ENCODE measurements at regions not wholly inside any gene's neighbourhood (a gene's known extent, or its start where the extent isn't known, plus 50 kb on each side); places are given as distances from the start of the nearest gene placed in this dataset.
"Not testable (repeated sequence)": the region's sequence is repeated elsewhere in the genome, so short reads cannot be mapped to it uniquely, and the experiment has no call there.

GRCh38 chr1:203401199-203401877 is 50.4 kb upstream of the FMOD start:
- no peak for DNase-seq (ENCODE audit: low read depth)
- in situ Hi-C loops (cut with HindIII; ENCODE audit: low pct_unique_long_range_greater_than_20kb, low sequenced_read_pairs) = no loop called here

- in situ Hi-C loops (cut with HindIII; ENCODE audit: low pct_unique_long_range_greater_than_20kb, low sequenced_read_pairs) = no loop called here
- no peak for DNase-seq (ENCODE audit: low read depth)
Measured at GRCh38 chr1:203402152-203402551, 51.2 kb upstream of the FMOD start.

GRCh38 chr1:203402629-203403337 is 51.9 kb upstream of the FMOD start:
- DNase-seq (ENCODE audit: low read depth) = no peak

DNA sequence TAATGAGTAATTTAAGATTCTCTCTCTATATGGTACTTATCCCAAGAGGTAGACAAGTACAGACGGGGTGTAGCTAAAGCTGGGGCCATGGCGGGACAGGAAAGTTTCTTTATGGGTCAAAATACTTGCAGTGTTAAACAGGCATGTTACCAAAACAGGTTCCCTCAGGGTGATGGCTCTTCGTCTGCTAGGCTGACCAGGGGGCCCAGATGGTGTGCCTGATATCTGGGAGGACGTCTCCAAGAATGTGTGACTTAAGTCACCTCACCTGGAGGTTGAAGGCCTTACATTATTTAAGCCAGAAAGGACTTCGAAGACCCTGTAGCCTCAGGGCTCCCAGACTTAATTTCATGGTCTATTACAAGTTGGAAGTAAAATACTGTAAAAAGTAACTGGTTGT is 52.7 kb upstream of the FMOD start:
- DNase-seq (ENCODE audit: low read depth) = no peak
- in situ Hi-C loops (cut with HindIII; ENCODE audit: low pct_unique_long_range_greater_than_20kb, low sequenced_read_pairs) = no loop called here

More at GRCh38 chr1:203402629-203403337, 51.9 kb upstream of the FMOD start:
- in situ Hi-C loops (cut with HindIII; ENCODE audit: low pct_unique_long_range_greater_than_20kb, low sequenced_read_pairs) = no loop called here

DNA sequence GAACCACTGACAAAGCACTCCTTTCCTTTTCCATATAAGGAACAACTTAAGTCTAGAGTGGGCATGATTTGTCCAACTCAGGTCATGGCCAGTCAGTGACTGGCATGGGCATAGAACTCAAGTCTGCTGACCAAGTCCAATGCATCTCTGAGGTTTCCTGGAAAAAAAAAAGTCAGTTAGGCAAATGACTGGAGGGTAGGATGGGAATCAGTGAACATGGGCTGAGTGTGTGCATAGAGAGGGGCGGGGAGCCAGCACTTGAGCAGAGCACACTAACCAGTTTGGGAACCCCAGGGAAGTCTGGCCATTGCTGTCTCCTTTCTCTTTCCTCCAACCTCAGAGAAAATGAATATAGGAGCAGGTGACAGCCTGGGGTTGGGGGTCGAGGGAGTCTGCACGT is 53.6 kb upstream of the FMOD start:
- no peak for DNase-seq (ENCODE audit: low read depth)
- in situ Hi-C loops (cut with HindIII; ENCODE audit: low pct_unique_long_range_greater_than_20kb, low sequenced_read_pairs) = no loop called here

DNA sequence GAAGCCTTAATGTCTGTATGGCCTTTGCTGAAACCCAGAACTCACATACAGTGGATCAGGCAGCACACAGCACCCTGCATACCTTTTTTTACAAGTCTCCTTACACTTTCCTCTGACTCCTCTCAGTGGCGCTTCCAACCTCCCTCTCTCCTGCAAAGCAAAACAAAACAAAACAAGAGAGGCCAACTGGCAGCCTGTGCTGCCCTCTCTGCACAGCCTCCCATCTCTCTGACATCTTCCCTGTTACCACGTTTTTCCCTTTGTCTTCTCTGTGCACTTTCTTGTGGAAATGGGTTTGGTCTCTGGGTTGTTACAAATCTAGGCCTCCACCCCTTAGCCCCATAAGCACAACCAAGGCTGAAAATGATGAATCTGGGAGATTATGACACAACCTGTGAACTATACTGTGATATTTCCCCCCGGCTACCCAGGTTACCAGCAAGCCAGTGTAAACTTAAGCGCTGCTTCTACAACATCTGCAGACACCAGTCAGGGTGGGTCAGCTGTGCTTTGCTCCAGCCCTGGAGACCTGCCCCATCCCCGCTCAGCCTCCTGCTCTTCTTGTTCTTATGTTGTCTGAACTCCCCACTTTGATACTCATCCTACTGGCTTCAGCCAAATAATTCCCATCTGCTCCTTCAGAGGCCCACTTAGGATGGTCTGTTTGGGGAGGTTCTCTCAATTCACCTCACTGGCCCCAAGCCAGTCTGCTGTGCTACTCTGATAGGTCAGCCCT is 54.9 kb upstream of the FMOD start:
- in situ Hi-C loops (cut with HindIII; ENCODE audit: low pct_unique_long_range_greater_than_20kb, low sequenced_read_pairs) = no loop called here
- DNase-seq (ENCODE audit: low read depth) = no peak

- no peak for DNase-seq (ENCODE audit: low read depth)
- in situ Hi-C loops (cut with HindIII; ENCODE audit: low pct_unique_long_range_greater_than_20kb, low sequenced_read_pairs) = no loop called here
Measured at GRCh38 chr1:203406446-203407045, 55.6 kb upstream of the FMOD start.

DNA sequence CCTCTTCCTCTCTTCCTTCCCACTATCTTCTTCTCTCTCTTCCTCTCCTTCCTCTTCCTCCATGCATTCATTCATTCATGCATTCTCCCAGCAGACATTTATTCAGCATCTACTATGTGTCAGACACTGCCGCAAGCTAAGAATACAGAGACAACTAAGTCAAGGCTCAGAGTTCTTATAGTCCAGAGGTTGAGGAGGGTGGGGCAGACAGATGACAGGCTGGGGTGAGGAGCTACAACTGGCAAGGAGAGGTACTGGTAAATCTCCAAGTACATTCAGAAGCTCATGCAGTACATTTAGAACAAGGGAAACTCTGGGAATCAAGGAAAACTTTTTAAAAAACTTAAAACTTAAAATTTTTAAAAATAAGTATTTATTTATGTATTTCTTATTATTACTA is 56.4 kb upstream of the FMOD start:
- in situ Hi-C loops (cut with HindIII; ENCODE audit: low pct_unique_long_range_greater_than_20kb, low sequenced_read_pairs) = no loop called here
- no peak for DNase-seq (ENCODE audit: low read depth)

- in situ Hi-C loops (cut with HindIII; ENCODE audit: low pct_unique_long_range_greater_than_20kb, low sequenced_read_pairs) = no loop called here
- no peak for DNase-seq (ENCODE audit: low read depth)
Measured at GRCh38 chr1:203408486-203409481, 57.9 kb upstream of the FMOD start.

- in situ Hi-C loops (cut with HindIII; ENCODE audit: low pct_unique_long_range_greater_than_20kb, low sequenced_read_pairs) = no loop called here
- no peak for DNase-seq (ENCODE audit: low read depth)
Measured at GRCh38 chr1:203410182-203410900, 59.4 kb upstream of the FMOD start.

- in situ Hi-C loops (cut with HindIII; ENCODE audit: low pct_unique_long_range_greater_than_20kb, low sequenced_read_pairs); DNase-seq (ENCODE audit: low read depth): not testable (repeated sequence)
Measured at GRCh38 chr1:203411431-203411830, 60.5 kb upstream of the FMOD start.

GRCh38 chr1:203419558-203419957 is 56.0 kb upstream of the PRELP start:
- in situ Hi-C loops (cut with HindIII; ENCODE audit: low pct_unique_long_range_greater_than_20kb, low sequenced_read_pairs) = no loop called here
- DNase-seq (ENCODE audit: low read depth) = no peak

GRCh38 chr1:203420263-203420662 is 55.3 kb upstream of the PRELP start:
- in situ Hi-C loops (cut with HindIII; ENCODE audit: low pct_unique_long_range_greater_than_20kb, low sequenced_read_pairs) = no loop called here

GRCh38 chr1:203421246-203421645 is 54.4 kb upstream of the PRELP start:
- in situ Hi-C loops (cut with HindIII; ENCODE audit: low pct_unique_long_range_greater_than_20kb, low sequenced_read_pairs) = no loop called here
- no peak for DNase-seq (ENCODE audit: low read depth)

More at GRCh38 chr1:203420263-203420662, 55.3 kb upstream of the PRELP start:
- DNase-seq (ENCODE audit: low read depth) = no peak

GRCh38 chr1:203422116-203422515 is 53.5 kb upstream of the PRELP start:
- no peak for DNase-seq (ENCODE audit: low read depth)
- in situ Hi-C loops (cut with HindIII; ENCODE audit: low pct_unique_long_range_greater_than_20kb, low sequenced_read_pairs) = no loop called here

DNA sequence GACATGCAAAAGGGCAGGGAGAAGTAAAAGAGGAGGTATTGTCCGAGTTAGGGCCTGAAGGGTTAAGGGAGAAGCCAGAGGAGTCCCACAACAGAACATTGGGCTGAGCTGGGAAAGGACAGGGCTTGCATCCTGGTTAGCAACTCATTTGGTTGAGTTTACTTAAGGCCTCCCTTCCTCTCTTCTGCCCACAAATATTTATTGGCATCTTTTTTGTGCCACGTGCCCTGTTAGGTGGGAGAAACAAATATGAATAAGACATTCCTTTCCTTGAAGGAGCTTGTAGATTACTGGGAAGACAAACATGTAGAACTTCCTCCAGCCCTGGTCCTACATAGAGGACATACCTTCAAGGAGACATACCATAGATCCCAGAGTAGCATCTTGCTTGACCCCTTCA is 53.0 kb upstream of the PRELP start:
- in situ Hi-C loops (cut with HindIII; ENCODE audit: low pct_unique_long_range_greater_than_20kb, low sequenced_read_pairs) = no loop called here
- no peak for DNase-seq (ENCODE audit: low read depth)

GRCh38 chr1:203424285-203424684 is 51.3 kb upstream of the PRELP start:
- in situ Hi-C loops (cut with HindIII; ENCODE audit: low pct_unique_long_range_greater_than_20kb, low sequenced_read_pairs) = no loop called here
- no peak for DNase-seq (ENCODE audit: low read depth)

Data from Caki2 (cell line).